Thoracic aorta (tissue), 2 donors: ENCODE measurements at regions not wholly inside any gene's neighbourhood (a gene's known extent, or its start where the extent isn't known, plus 50 kb on each side); places are given as distances from the start of the nearest gene placed in this dataset.

ENCODE experiments used
- ATAC-seq: fragments of 150-250 bp; one replicate; pipeline ENCODE4 v1.8.0; 2017; ENCODE audit warnings: low read depth; ENCODE audit not compliant: insufficient number of reproducible peaks, low FRiP score
- DNase-seq: peaks from one replicate; pipeline ENCODE4 v3.0.0-alpha.2; 2020; ENCODE audit warnings: low spot score
- H3K27ac ChIP-seq, 2 donors: fragments of 200-600 bp; sonication (generic); 1 replicate in 1 of 2; 2 replicates in 1 of 2; pipeline ENCODE4 v1.5.1; 2016; ENCODE audit warnings: mild to moderate bottlenecking in 2 of 2, moderate library complexity in 2 of 2
- H3K27me3 ChIP-seq: fragments of 200-600 bp; sonication (generic); replicated peaks from 2 replicates; pipeline ENCODE4 v1.6.0; 2016; ENCODE audit warnings: mild to moderate bottlenecking; ENCODE audit not compliant: insufficient read depth
- H3K36me3 ChIP-seq: fragments of 200-600 bp; sonication (generic); one replicate; pipeline ENCODE4 v1.5.1; 2016
- H3K4me1 ChIP-seq, 2 donors: fragments of 200-600 bp; sonication (generic); 1 replicate in 1 of 2; 2 replicates in 1 of 2; pipeline versions ENCODE4 v1.5.1 to v1.6.0; 2016; ENCODE audit warnings: low read depth in 2 of 2, mild to moderate bottlenecking in 1 of 2; ENCODE audit not compliant: control insufficient read depth in 1 of 2
- H3K4me3 ChIP-seq: fragments of 200-600 bp; sonication (generic); 2 replicates; pipeline ENCODE4 v1.5.1; 2016; ENCODE audit warnings: mild to moderate bottlenecking
- H3K9me3 ChIP-seq: fragments of 200-600 bp; sonication (generic); 2 replicates; pipeline ENCODE4 v1.5.1; 2016
- TF ChIP-seq, protein P1 (sequence below): fragments of 200-600 bp; sonication (generic); IDR thresholded peaks from one replicate; pipeline ENCODE4 v1.5.1; 2019; ENCODE audit warnings: antibody characterized with exemption

DNA sequence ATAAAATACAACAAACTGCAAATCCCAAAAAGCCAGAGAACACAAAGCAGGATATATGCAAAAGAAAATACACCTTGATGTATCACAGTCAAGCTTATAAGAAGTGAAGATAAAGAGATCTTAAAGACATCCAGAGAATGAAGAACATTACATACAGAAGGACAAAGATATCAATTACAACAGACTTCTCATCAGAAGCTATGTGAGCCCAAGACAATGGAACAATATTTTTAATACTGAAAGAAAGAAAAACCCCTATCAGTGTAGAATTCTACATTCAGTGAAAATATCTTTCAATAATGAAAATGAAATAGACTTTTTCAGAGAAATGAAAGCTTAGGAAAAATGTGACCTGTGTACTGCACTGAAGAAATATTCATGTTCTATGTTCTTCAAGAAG, 104.5 kb upstream of the PHACTR3 start:
- Histone ChIP-seq H3K9me3 (no peaks in the 10 kb centered on the region), H3K27ac (no peak overlapping the region), H3K36me3 (no peaks in the 10 kb centered on the region), H3K4me3 (no peak overlapping the region), H3K27me3 (no peaks in the 10 kb centered on the region), H3K4me1 (no peaks in the 10 kb centered on the region)
- TF ChIP-seq, protein P1, sequence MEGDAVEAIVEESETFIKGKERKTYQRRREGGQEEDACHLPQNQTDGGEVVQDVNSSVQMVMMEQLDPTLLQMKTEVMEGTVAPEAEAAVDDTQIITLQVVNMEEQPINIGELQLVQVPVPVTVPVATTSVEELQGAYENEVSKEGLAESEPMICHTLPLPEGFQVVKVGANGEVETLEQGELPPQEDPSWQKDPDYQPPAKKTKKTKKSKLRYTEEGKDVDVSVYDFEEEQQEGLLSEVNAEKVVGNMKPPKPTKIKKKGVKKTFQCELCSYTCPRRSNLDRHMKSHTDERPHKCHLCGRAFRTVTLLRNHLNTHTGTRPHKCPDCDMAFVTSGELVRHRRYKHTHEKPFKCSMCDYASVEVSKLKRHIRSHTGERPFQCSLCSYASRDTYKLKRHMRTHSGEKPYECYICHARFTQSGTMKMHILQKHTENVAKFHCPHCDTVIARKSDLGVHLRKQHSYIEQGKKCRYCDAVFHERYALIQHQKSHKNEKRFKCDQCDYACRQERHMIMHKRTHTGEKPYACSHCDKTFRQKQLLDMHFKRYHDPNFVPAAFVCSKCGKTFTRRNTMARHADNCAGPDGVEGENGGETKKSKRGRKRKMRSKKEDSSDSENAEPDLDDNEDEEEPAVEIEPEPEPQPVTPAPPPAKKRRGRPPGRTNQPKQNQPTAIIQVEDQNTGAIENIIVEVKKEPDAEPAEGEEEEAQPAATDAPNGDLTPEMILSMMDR: no peak
- DNase-seq: no peak
- ATAC-seq: no peak

DNA sequence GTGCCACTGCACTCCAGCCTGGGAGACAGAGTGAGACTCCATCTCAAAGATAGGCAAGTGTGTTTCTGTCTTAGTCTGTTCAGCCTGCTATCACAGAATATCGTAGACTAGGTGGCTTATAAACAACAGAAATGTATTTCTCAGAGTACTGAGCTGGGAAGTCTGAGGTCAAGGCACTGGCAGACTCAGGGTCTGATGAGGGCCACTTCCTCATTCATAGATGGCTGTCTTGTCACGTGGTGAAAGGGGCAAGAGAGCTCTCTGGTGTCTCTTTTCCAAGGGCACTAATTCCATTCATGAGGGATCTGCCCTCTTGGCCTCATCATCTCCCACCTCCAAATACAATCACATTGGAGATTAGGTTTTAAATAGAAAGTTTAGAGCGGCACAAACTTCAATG, 95.6 kb upstream of the PHACTR3 start:
- no peak for DNase-seq
- H3K4me1 ChIP-seq: no peaks in the 10 kb centered on the region
- ATAC-seq: no peak
- no peaks in the 10 kb centered on the region for H3K27me3 ChIP-seq
- no peaks in the 10 kb centered on the region for H3K9me3 ChIP-seq
- TF ChIP-seq, protein P1: no peak
- no peak overlapping the region for H3K4me3 ChIP-seq
- H3K36me3 ChIP-seq: no peaks in the 10 kb centered on the region
- H3K27ac ChIP-seq: no peak overlapping the region

DNA sequence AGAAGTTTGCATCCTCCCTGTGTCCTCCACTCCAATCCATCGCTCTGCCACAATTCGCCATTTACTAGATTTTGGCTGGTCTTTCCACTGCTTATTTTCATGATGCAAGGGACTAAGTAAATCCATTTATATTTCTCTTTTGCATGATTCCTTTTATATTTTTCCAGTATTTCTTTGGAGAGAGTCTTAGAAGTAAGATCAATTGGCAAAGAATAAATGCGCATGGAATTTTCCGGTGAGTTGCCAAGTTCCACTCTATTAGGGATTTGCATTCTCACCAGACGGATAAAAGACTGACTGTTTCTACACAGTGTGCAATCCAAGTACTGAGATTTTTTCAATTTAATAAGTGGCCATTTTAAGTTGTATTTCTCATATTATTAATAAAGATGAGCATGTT, 91.7 kb upstream of the PHACTR3 start:
- TF ChIP-seq, protein P1: no peak
- H3K4me1 ChIP-seq: no peaks in the 10 kb centered on the region
- no peak overlapping the region for H3K27ac ChIP-seq
- no peaks in the 10 kb centered on the region for H3K27me3 ChIP-seq
- ATAC-seq: no peak
- H3K4me3 ChIP-seq: no peak overlapping the region
- no peaks in the 10 kb centered on the region for H3K36me3 ChIP-seq
- no peak for DNase-seq
- no peaks in the 10 kb centered on the region for H3K9me3 ChIP-seq

DNA sequence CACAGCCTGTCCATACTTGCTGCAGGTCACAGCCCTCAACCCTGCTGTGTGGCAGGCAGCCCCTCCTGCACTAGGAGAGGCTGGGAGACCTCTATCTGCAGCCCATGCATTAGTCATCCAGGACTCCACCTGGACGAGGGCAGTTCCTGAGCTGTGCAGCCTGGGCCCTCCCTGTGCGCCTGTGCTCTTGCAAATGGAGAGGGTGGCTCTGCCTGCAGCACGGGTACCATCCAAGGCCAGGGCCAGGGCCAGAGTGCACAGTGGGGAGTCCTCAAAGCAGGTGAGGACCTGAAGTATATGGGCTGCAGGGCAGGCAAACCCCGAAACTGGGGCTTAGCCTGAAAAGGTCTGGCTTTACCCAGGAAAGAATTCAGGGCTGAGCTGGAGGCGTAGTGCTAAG, 89.8 kb upstream of the PHACTR3 start:
- no peaks in the 10 kb centered on the region for H3K9me3 ChIP-seq
- H3K36me3 ChIP-seq: no peaks in the 10 kb centered on the region
- TF ChIP-seq, protein P1: no peak
- no peak for ATAC-seq
- no peaks in the 10 kb centered on the region for H3K4me1 ChIP-seq
- no peak overlapping the region for H3K27ac ChIP-seq
- no peak for DNase-seq
- no peak overlapping the region for H3K4me3 ChIP-seq
- H3K27me3 ChIP-seq: no peaks in the 10 kb centered on the region

DNA sequence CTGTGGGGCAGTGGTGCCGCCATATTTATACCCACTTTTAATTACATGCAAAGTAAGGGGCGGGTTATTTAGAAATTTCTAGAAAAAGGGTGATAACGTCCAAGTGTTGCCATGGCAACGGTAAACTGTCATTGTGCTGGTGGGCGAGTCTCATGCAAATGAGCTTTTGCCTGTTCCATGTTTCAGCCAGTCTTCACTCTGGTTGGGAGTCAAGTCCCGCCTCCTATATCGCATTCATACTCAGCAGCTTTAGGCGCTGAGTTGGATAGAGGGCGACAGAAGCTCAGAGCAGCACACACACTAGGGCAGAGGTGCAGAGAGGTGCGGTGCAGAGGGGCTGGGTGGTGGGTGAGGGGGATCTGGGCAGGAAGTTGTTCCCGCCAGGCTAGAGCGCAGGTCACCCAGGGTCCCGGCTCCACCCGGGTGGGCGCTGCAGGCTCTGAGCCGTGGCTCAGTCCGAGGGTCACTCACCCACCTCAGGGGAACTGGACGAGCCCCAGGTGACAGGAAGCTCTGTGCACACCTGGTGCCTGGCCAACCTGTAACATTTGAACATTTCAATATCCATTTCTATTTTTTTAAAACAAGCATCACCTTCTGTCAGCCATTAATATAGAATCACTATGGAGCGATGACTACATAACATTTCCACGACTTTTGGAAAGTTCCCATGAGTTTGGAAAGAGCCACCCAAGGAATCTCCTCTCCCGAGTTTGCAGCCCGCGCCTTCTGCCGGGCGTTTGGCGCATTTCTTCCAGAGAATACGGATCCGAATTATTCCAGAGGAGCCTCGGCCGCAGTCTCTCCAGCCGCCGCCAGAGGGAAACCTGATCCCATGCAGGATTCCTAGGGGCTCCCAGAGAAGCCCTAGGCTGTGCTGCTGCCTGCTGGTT, 89.1 kb upstream of the PHACTR3 start:
- no peaks in the 10 kb centered on the region for H3K4me1 ChIP-seq
- TF ChIP-seq, protein P1: peak; percentile 59
- H3K4me3 ChIP-seq: no peak overlapping the region
- H3K27ac ChIP-seq: no peak overlapping the region
- no peaks in the 10 kb centered on the region for H3K9me3 ChIP-seq
- no peak for DNase-seq
- ATAC-seq: no peak
- no peaks in the 10 kb centered on the region for H3K36me3 ChIP-seq
- no peaks in the 10 kb centered on the region for H3K27me3 ChIP-seq
